ENCODE measurements at regions not wholly inside any gene's neighbourhood (a gene's known extent, or its start where the extent isn't known, plus 50 kb on each side); places are given as distances from the start of the nearest gene placed in this dataset.

GRCh38 chr9:131800366-131800765 lies 60.5 kb upstream of the RAPGEF1 start:
- TF ChIP-seq TAF1 (IDR thresholded peaks at IDR 0.05; ENCODE audit: borderline replicate concordance, insufficient read depth, low read length), result no peak
- no peak for TF ChIP-seq POLR2AphosphoS5 (IDR thresholded peaks at IDR 0.05; ENCODE audit: low read depth, low read length)

GRCh38 chr9:131799177-131799823 lies 59.4 kb upstream of the RAPGEF1 start:
- no peak for TF ChIP-seq FOXP2 (optimal IDR thresholded peaks at IDR 0.05; ENCODE audit: borderline replicate concordance, extremely low read depth, extremely low read length, insufficient read depth)
- TF ChIP-seq SIN3A (IDR thresholded peaks at IDR 0.05; ENCODE audit: borderline replicate concordance, insufficient read depth, low read length), result no peak
- peak; percentile 99 for TF ChIP-seq REST (IDR thresholded peaks at IDR 0.05; ENCODE audit: insufficient read depth in 1 of 2, low read depth in 2 of 2, low read length in 2 of 2)
- TF ChIP-seq POLR2AphosphoS5 (IDR thresholded peaks at IDR 0.05; ENCODE audit: low read depth, low read length), result no peak
- TF ChIP-seq TAF1 (IDR thresholded peaks at IDR 0.05; ENCODE audit: borderline replicate concordance, insufficient read depth, low read length), result no peak

- TF ChIP-seq FOXP2 (optimal IDR thresholded peaks at IDR 0.05; ENCODE audit: borderline replicate concordance, extremely low read depth, extremely low read length, insufficient read depth) (no peak), REST (IDR thresholded peaks at IDR 0.05; ENCODE audit: insufficient read depth in 1 of 2, low read depth in 2 of 2, low read length in 2 of 2) (no peak), TAF1 (IDR thresholded peaks at IDR 0.05; ENCODE audit: borderline replicate concordance, insufficient read depth, low read length) (no peak), POLR2AphosphoS5 (IDR thresholded peaks at IDR 0.05; ENCODE audit: low read depth, low read length) (no peak), SIN3A (IDR thresholded peaks at IDR 0.05; ENCODE audit: borderline replicate concordance, insufficient read depth, low read length) (no peak)
Observed at GRCh38 chr9:131798246-131798645, 58.4 kb upstream of the RAPGEF1 start.

- TF ChIP-seq FOXP2 (optimal IDR thresholded peaks at IDR 0.05; ENCODE audit: borderline replicate concordance, extremely low read depth, extremely low read length, insufficient read depth) (no peak), SIN3A (IDR thresholded peaks at IDR 0.05; ENCODE audit: borderline replicate concordance, insufficient read depth, low read length) (no peak), TAF1 (IDR thresholded peaks at IDR 0.05; ENCODE audit: borderline replicate concordance, insufficient read depth, low read length) (no peak), POLR2AphosphoS5 (IDR thresholded peaks at IDR 0.05; ENCODE audit: low read depth, low read length) (no peak), REST (IDR thresholded peaks at IDR 0.05; ENCODE audit: insufficient read depth in 1 of 2, low read depth in 2 of 2, low read length in 2 of 2) (no peak)
Observed at GRCh38 chr9:131794393-131794792, 54.5 kb upstream of the RAPGEF1 start.

GRCh38 chr9:131791542-131792254 lies 51.8 kb upstream of the RAPGEF1 start:
- TF ChIP-seq REST (IDR thresholded peaks at IDR 0.05; ENCODE audit: insufficient read depth in 1 of 2, low read depth in 2 of 2, low read length in 2 of 2) (no peak), FOXP2 (optimal IDR thresholded peaks at IDR 0.05; ENCODE audit: borderline replicate concordance, extremely low read depth, extremely low read length, insufficient read depth) (no peak), TAF1 (IDR thresholded peaks at IDR 0.05; ENCODE audit: borderline replicate concordance, insufficient read depth, low read length) (no peak), POLR2AphosphoS5 (IDR thresholded peaks at IDR 0.05; ENCODE audit: low read depth, low read length) (no peak), SIN3A (IDR thresholded peaks at IDR 0.05; ENCODE audit: borderline replicate concordance, insufficient read depth, low read length) (no peak)
